ENCODE measurements at regions not wholly inside any gene's neighbourhood (a gene's known extent, or its start where the extent isn't known, plus 50 kb on each side); places are given as distances from the start of the nearest gene placed in this dataset.
"Not testable (repeated sequence)": the region's sequence is repeated elsewhere in the genome, so short reads cannot be mapped to it uniquely, and the experiment has no call there.

DNA sequence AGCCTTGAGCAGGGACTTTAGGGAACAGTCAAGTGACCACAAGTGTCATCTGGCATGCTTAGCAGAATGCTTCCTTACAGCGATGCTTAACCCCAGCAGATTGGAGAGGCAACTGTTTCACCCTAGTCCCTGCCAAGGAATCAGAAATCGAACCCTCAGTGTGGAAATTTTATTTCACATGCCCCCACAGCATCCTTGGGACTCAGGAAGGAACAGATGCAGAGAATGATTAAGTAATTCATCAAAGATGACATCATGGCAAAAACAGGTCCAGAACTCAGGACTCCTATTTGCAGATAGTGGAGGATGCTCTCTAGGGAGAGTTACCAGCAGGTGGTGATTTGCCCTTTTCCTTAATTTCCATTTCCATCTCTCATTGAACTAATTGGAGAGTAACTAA is 333.0 kb upstream of the KAZN start:
- Mint-ChIP-seq H3K9me3 (peaks cover 0 to 3% (median 0%) of the 10 kb centered on the region in 11 donors), H3K27ac (no peak overlapping the region), H3K36me3 (no peaks in the 10 kb centered on the region), H3K4me3 (no peak overlapping the region), H3K27me3 (peaks cover 0 to 16% (median 8%) of the 10 kb centered on the region in 5 donors), H3K4me1 (no peaks in the 10 kb centered on the region)
- Histone ChIP-seq H3K4me3 (ENCODE audit: low read length) (no peak overlapping the region), H3K9me3 (ENCODE audit: control insufficient read depth in 2 of 3, low read length in 3 of 3) (no peaks in the 10 kb centered on the region), H3K36me3 (ENCODE audit: control insufficient read depth in 2 of 3, insufficient read depth in 3 of 3, low read length in 3 of 3) (no peaks in the 10 kb centered on the region), H3K27ac (ENCODE audit: low read depth, low read length) (no peak overlapping the region), H3K27me3 (ENCODE audit: control insufficient read depth in 2 of 2, insufficient read depth in 2 of 2, low read length in 2 of 2) (peaks cover 0 to 3% of the 10 kb centered on the region in 2 donors), H3K4me1 (ENCODE audit: control insufficient read depth in 2 of 2, insufficient read depth in 2 of 2, low read length in 2 of 2) (no peaks in the 10 kb centered on the region)
- DNase-seq = no peak
- intact Hi-C loops (cut with micrococcal nuclease) = no loop called here
- CTCF ChIA-PET = no interaction called here
- POLR2A ChIA-PET = no interaction called here
- ATAC-seq = no peak

DNA sequence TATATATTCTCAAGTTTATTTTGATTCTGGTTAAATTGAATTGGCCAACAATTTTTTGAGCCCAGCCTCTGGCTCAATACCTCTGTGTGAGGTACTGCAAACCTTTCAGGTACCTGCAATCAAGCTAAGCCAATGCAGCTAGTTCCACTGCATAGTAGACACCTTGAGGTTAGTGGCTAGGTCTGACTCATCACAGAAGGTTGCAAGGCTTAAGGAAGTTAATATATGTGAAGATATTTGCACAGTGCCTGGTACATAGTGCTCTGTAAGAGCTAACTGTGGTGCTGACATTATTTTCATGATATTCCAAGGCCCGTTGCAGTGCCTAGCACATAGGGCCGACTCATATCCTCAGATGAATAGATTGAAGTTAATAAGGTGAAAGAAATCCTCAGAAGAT is 330.5 kb upstream of the KAZN start:
- no peaks in the 10 kb centered on the region for H3K9me3 ChIP-seq (ENCODE audit: control insufficient read depth in 2 of 3, low read length in 3 of 3)
- ChIA-PET POLR2A (no interaction called here), CTCF (no interaction called here)
- DNase-seq = no peak
- no peaks in the 10 kb centered on the region for H3K36me3 ChIP-seq (ENCODE audit: control insufficient read depth in 2 of 3, insufficient read depth in 3 of 3, low read length in 3 of 3)
- intact Hi-C loops (cut with micrococcal nuclease) = no loop called here
- no peak for ATAC-seq
- peaks cover 0 to 5% (median 0%) of the 10 kb centered on the region in 11 donors for H3K9me3 Mint-ChIP-seq
- no peak overlapping the region for H3K4me3 ChIP-seq (ENCODE audit: low read length)
- H3K4me3 Mint-ChIP-seq = no peak overlapping the region
- H3K4me1 Mint-ChIP-seq = no peaks in the 10 kb centered on the region
- peaks cover 0 to 3% of the 10 kb centered on the region in 2 donors for H3K27me3 ChIP-seq (ENCODE audit: control insufficient read depth in 2 of 2, insufficient read depth in 2 of 2, low read length in 2 of 2)
- H3K4me1 ChIP-seq (ENCODE audit: control insufficient read depth in 2 of 2, insufficient read depth in 2 of 2, low read length in 2 of 2) = no peaks in the 10 kb centered on the region
- no peak overlapping the region for H3K27ac ChIP-seq (ENCODE audit: low read depth, low read length)
- H3K27ac Mint-ChIP-seq = no peak overlapping the region
- H3K27me3 Mint-ChIP-seq = peaks cover 0 to 11% (median 7%) of the 10 kb centered on the region in 5 donors
- H3K36me3 Mint-ChIP-seq = no peaks in the 10 kb centered on the region

DNA sequence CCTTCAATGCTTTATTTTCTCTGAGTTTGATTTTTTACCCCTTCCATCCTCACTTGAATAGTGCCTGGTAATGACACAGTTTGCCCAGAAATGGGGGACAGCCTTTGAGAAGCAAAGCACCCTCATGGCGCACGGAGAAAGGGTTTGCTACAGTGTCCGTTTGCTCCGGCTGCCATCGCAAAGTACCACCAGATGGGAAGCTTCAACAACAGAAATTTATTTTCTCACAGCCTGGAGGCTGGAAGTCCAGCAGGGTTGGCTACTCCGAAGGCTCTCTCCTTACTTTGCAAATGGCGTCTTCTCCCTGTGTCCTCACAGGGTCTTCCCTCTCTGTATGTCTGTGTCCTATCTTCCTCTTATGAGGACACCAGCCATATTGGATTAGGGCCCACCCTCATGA is 327.7 kb upstream of the KAZN start:
- Histone ChIP-seq H3K9me3 (ENCODE audit: control insufficient read depth in 2 of 3, low read length in 3 of 3) (no peaks in the 10 kb centered on the region), H3K27me3 (ENCODE audit: control insufficient read depth in 2 of 2, insufficient read depth in 2 of 2, low read length in 2 of 2) (peaks cover 0 to 3% of the 10 kb centered on the region in 2 donors), H3K27ac (ENCODE audit: low read depth, low read length) (no peak overlapping the region), H3K4me1 (ENCODE audit: control insufficient read depth in 2 of 2, insufficient read depth in 2 of 2, low read length in 2 of 2) (no peaks in the 10 kb centered on the region), H3K4me3 (ENCODE audit: low read length) (no peak overlapping the region), H3K36me3 (ENCODE audit: control insufficient read depth in 2 of 3, insufficient read depth in 3 of 3, low read length in 3 of 3) (no peaks in the 10 kb centered on the region)
- H3K4me1 Mint-ChIP-seq = no peaks in the 10 kb centered on the region
- peaks cover 0 to 6% (median 0%) of the 10 kb centered on the region in 5 donors for H3K27me3 Mint-ChIP-seq
- H3K4me3 Mint-ChIP-seq = no peak overlapping the region
- ATAC-seq (no peak), DNase-seq (no peak)
- intact Hi-C loops (cut with micrococcal nuclease) = no loop called here
- H3K36me3 Mint-ChIP-seq = no peaks in the 10 kb centered on the region
- ChIA-PET CTCF (no interaction called here), POLR2A (no interaction called here)
- H3K27ac Mint-ChIP-seq = no peak overlapping the region
- peaks cover 0 to 5% (median 0%) of the 10 kb centered on the region in 11 donors for H3K9me3 Mint-ChIP-seq

DNA sequence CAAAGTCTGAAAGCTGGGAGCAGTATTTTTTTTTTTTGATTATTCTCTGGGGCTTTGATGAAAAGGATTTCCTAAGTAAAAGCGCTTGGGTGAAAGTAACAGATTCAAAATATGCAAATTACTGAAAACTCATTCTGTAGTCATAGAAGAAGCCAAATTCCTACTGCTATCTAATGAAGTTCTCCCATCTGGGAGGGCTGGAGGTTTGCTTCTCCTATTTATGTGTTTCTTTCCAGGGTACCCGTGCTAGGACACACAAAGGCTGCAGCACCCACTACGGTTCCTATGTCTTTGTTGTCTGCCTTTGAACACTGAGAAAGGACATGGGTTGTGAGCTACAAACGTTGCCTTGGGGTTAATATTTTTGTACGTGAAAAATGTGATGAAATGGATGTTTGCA is 324.7 kb upstream of the KAZN start:
- H3K4me3 ChIP-seq (ENCODE audit: low read length) = no peak overlapping the region
- no peak overlapping the region for H3K27ac Mint-ChIP-seq
- no peaks in the 10 kb centered on the region for H3K4me1 ChIP-seq (ENCODE audit: control insufficient read depth in 2 of 2, insufficient read depth in 2 of 2, low read length in 2 of 2)
- ChIA-PET CTCF (no interaction called here), POLR2A (no interaction called here)
- DNase-seq = no peak
- H3K36me3 ChIP-seq (ENCODE audit: control insufficient read depth in 2 of 3, insufficient read depth in 3 of 3, low read length in 3 of 3) = no peaks in the 10 kb centered on the region
- peaks cover 0 to 5% (median 0%) of the 10 kb centered on the region in 11 donors for H3K9me3 Mint-ChIP-seq
- no peak for ATAC-seq
- H3K9me3 ChIP-seq (ENCODE audit: control insufficient read depth in 2 of 3, low read length in 3 of 3) = no peaks in the 10 kb centered on the region
- no peaks in the 10 kb centered on the region for H3K4me1 Mint-ChIP-seq
- H3K27ac ChIP-seq (ENCODE audit: low read depth, low read length) = no peak overlapping the region
- H3K36me3 Mint-ChIP-seq = no peaks in the 10 kb centered on the region
- H3K4me3 Mint-ChIP-seq = no peak overlapping the region
- intact Hi-C loops (cut with micrococcal nuclease) = no loop called here
- peaks cover 0 to 16% (median 0%) of the 10 kb centered on the region in 5 donors for H3K27me3 Mint-ChIP-seq
- H3K27me3 ChIP-seq (ENCODE audit: control insufficient read depth in 2 of 2, insufficient read depth in 2 of 2, low read length in 2 of 2) = peaks cover 0 to 3% of the 10 kb centered on the region in 2 donors

DNA sequence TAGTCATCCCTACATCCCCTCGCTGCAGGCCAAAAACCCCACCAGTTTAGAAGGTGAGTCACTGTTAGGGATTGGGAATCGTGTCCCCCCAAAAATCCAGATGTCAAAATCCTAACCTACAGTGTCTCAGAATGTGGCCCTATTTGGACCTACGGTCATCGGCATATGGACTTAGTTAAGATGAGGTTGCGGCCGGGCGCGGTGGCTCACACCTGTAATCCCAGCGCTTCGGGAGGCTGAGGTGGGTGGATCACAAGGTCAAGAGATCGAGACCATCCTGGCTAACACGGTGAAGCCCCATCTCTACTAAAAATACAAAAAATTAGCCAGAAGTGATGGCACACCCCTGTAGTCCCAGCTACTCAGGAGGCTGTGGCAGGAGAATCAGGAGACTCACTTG is 318.6 kb upstream of the KAZN start:
- H3K4me3 ChIP-seq (ENCODE audit: low read length); H3K9me3 ChIP-seq (ENCODE audit: control insufficient read depth in 2 of 3, low read length in 3 of 3); H3K4me1 ChIP-seq (ENCODE audit: control insufficient read depth in 2 of 2, insufficient read depth in 2 of 2, low read length in 2 of 2); H3K4me1 Mint-ChIP-seq; H3K27me3 ChIP-seq (ENCODE audit: control insufficient read depth in 2 of 2, insufficient read depth in 2 of 2, low read length in 2 of 2); H3K36me3 Mint-ChIP-seq; intact Hi-C loops (cut with micrococcal nuclease); CTCF ChIA-PET; H3K27ac ChIP-seq (ENCODE audit: low read depth, low read length); H3K9me3 Mint-ChIP-seq; H3K36me3 ChIP-seq (ENCODE audit: control insufficient read depth in 2 of 3, insufficient read depth in 3 of 3, low read length in 3 of 3); H3K27ac Mint-ChIP-seq; H3K4me3 Mint-ChIP-seq; DNase-seq; POLR2A ChIA-PET; ATAC-seq: not testable (repeated sequence)
- peaks cover 0 to 29% (median 7%) of the 10 kb centered on the region in 5 donors for H3K27me3 Mint-ChIP-seq

DNA sequence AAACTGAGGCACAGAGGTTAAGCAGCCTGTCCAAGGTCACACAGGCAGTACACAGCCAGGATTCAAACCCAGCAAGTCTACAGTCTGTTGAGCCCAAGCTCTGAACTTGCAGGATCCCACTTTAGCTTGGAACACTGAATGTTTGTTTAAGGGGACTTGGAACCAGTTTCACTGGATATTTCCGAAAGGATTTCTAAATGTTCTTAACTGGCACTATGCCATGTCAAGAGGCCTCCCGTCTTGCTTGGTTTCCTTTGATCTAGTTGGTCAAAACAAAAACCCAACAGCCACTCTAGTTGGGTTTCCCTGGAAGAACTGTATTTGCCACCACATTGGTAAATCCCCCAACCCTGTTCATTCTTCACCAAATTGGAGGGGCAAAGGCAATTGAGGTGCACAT is 317.6 kb upstream of the KAZN start:
- no peaks in the 10 kb centered on the region for H3K4me1 ChIP-seq (ENCODE audit: control insufficient read depth in 2 of 2, insufficient read depth in 2 of 2, low read length in 2 of 2)
- H3K4me3 Mint-ChIP-seq = no peak overlapping the region
- no peak for ATAC-seq
- H3K27me3 ChIP-seq (ENCODE audit: control insufficient read depth in 2 of 2, insufficient read depth in 2 of 2, low read length in 2 of 2) = no peaks in the 10 kb centered on the region
- H3K27me3 Mint-ChIP-seq = peaks cover 0 to 29% (median 7%) of the 10 kb centered on the region in 5 donors
- H3K36me3 ChIP-seq (ENCODE audit: control insufficient read depth in 2 of 3, insufficient read depth in 3 of 3, low read length in 3 of 3) = no peaks in the 10 kb centered on the region
- peaks cover 0 to under 1% (median 0%) of the 10 kb centered on the region in 11 donors for H3K9me3 Mint-ChIP-seq
- CTCF ChIA-PET = no interaction called here
- H3K27ac Mint-ChIP-seq = no peak overlapping the region
- H3K27ac ChIP-seq (ENCODE audit: low read depth, low read length) = no peak overlapping the region
- intact Hi-C loops (cut with micrococcal nuclease) = no loop called here
- no peaks in the 10 kb centered on the region for H3K9me3 ChIP-seq (ENCODE audit: control insufficient read depth in 2 of 3, low read length in 3 of 3)
- no peak for DNase-seq
- H3K4me3 ChIP-seq (ENCODE audit: low read length) = no peak overlapping the region
- H3K36me3 Mint-ChIP-seq = no peaks in the 10 kb centered on the region
- POLR2A ChIA-PET = no interaction called here
- no peaks in the 10 kb centered on the region for H3K4me1 Mint-ChIP-seq

DNA sequence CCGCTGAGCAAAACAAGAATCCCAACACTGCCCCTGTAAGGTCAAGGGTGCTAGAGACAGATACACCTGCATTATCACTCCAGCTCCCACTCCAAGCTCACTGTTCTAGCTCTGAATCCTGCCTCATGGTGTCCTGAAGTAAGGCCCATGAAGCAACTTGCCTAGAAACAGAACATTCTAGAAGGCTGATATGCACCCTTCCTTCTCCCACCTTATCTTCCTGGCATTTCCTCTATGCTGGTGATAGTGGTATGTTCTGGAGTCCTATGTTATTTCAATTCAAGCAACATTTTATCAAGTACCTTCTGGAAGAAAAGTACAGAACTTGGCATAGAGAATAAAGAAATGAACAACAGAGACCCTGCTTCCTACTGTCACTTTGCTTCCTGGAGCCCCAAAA is 317.1 kb upstream of the KAZN start:
- H3K9me3 Mint-ChIP-seq = peaks cover 0 to 5% (median 0%) of the 10 kb centered on the region in 11 donors
- POLR2A ChIA-PET = no interaction called here
- CTCF ChIA-PET = no interaction called here

More for the DNA sequence above, 317.1 kb upstream of the KAZN start:
- Histone ChIP-seq H3K9me3 (ENCODE audit: control insufficient read depth in 2 of 3, low read length in 3 of 3) (no peaks in the 10 kb centered on the region), H3K4me1 (ENCODE audit: control insufficient read depth in 2 of 2, insufficient read depth in 2 of 2, low read length in 2 of 2) (no peaks in the 10 kb centered on the region), H3K4me3 (ENCODE audit: low read length) (no peak overlapping the region), H3K27ac (ENCODE audit: low read depth, low read length) (no peak overlapping the region), H3K27me3 (ENCODE audit: control insufficient read depth in 2 of 2, insufficient read depth in 2 of 2, low read length in 2 of 2) (no peaks in the 10 kb centered on the region), H3K36me3 (ENCODE audit: control insufficient read depth in 2 of 3, insufficient read depth in 3 of 3, low read length in 3 of 3) (no peaks in the 10 kb centered on the region)
- no peak overlapping the region for H3K27ac Mint-ChIP-seq
- ATAC-seq = no peak
- peaks cover 0 to 28% (median 6%) of the 10 kb centered on the region in 5 donors for H3K27me3 Mint-ChIP-seq
- H3K4me1 Mint-ChIP-seq = no peaks in the 10 kb centered on the region
- no peak overlapping the region for H3K4me3 Mint-ChIP-seq
- intact Hi-C loops (cut with micrococcal nuclease) = no loop called here
- no peaks in the 10 kb centered on the region for H3K36me3 Mint-ChIP-seq
- DNase-seq = no peak

All from naive thymus-derived CD4-positive, alpha-beta T cell (primary cell).